HepG2 (cell line): ENCODE measurements at regions not wholly inside any gene's neighbourhood (a gene's known extent, or its start where the extent isn't known, plus 50 kb on each side); places are given as distances from the start of the nearest gene placed in this dataset.

Experiments used
- MAFK ChIP-seq, 2 experiments: IDR thresholded peaks in 1 of 2; conservative IDR thresholded peaks in 1 of 2; 2 replicates each; pipeline ENCODE4 v1.6.1; 2011; ENCODE audit warnings: improper control_type of control experiment in 2 of 2, low read length in 2 of 2
- ZNF407 ChIP-seq: sonication (generic); formaldehyde crosslinking; IDR thresholded peaks from one replicate; pipeline ENCODE4 v1.5.1; 2020; ENCODE audit warnings: mild to moderate bottlenecking, missing genetic modification reagents; ENCODE audit errors: not compliant biosample characterization
- TF ChIP-seq, protein P1 (sequence below): sonication (generic); formaldehyde crosslinking; IDR thresholded peaks from 2 replicates; pipeline ENCODE4 v1.4.0; 2020; ENCODE audit warnings: mild to moderate bottlenecking, missing genetic modification reagents

DNA sequence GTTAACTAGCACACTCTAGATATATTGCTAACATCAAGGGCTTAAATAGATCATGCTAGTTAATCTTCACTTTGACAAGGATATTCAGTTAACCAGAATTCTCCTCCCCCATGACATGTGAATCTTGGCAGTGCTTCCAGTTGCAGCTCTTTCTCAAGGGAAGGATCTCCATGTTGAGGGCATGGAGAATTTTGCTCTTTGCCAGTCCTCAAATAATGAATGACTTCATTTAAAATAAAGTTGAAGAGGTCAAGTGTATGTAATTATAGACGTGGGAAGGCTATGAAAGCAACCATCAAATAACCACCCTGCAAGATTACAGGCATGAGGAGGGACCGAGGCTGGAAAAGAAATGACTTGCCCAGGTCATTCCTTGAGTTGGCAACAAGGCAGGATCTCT is 87.3 kb upstream of the CPEB2 start (continued):
- TF ChIP-seq, protein P1, sequence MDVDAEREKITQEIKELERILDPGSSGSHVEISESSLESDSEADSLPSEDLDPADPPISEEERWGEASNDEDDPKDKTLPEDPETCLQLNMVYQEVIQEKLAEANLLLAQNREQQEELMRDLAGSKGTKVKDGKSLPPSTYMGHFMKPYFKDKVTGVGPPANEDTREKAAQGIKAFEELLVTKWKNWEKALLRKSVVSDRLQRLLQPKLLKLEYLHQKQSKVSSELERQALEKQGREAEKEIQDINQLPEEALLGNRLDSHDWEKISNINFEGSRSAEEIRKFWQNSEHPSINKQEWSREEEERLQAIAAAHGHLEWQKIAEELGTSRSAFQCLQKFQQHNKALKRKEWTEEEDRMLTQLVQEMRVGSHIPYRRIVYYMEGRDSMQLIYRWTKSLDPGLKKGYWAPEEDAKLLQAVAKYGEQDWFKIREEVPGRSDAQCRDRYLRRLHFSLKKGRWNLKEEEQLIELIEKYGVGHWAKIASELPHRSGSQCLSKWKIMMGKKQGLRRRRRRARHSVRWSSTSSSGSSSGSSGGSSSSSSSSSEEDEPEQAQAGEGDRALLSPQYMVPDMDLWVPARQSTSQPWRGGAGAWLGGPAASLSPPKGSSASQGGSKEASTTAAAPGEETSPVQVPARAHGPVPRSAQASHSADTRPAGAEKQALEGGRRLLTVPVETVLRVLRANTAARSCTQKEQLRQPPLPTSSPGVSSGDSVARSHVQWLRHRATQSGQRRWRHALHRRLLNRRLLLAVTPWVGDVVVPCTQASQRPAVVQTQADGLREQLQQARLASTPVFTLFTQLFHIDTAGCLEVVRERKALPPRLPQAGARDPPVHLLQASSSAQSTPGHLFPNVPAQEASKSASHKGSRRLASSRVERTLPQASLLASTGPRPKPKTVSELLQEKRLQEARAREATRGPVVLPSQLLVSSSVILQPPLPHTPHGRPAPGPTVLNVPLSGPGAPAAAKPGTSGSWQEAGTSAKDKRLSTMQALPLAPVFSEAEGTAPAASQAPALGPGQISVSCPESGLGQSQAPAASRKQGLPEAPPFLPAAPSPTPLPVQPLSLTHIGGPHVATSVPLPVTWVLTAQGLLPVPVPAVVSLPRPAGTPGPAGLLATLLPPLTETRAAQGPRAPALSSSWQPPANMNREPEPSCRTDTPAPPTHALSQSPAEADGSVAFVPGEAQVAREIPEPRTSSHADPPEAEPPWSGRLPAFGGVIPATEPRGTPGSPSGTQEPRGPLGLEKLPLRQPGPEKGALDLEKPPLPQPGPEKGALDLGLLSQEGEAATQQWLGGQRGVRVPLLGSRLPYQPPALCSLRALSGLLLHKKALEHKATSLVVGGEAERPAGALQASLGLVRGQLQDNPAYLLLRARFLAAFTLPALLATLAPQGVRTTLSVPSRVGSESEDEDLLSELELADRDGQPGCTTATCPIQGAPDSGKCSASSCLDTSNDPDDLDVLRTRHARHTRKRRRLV, result no peak
- TF ChIP-seq ZNF407 (CRISPR knock-in tag) (no peak), MAFK (conservative IDR thresholded peaks at IDR 0.05 in 1 of 2, IDR thresholded peaks at IDR 0.05 in 1 of 2; ENCODE audit: low read length in 2 of 2) (no peak)
- TF ChIP-seq, all 625 proteins: peak for 0
